Keratinocyte (primary cell): ENCODE measurements at regions not wholly inside any gene's neighbourhood (a gene's known extent, or its start where the extent isn't known, plus 50 kb on each side); places are given as distances from the start of the nearest gene placed in this dataset.

Experiments
- CTCF ChIP-seq, 3 experiments: IDR thresholded peaks in 1 of 3; conservative IDR thresholded peaks in 1 of 3; optimal IDR thresholded peaks in 1 of 3; 2 replicates in 2 of 3; 3 replicates in 1 of 3; pipeline versions ENCODE3 to v1.5.1; 2011; ENCODE audit warnings: low read length in 3 of 3, mild to moderate bottlenecking in 3 of 3, moderate library complexity in 2 of 3, control low read depth in 1 of 3, inconsistent platforms in 1 of 3; ENCODE audit not compliant: insufficient read depth in 2 of 3; ENCODE audit errors: extremely low read depth in 1 of 3
- EZH2 ChIP-seq: IDR thresholded peaks from one replicate; pipeline ENCODE4 v1.6.1; 2012; ENCODE audit warnings: inconsistent platforms, mild to moderate bottlenecking, low read length, moderate library complexity

- TF ChIP-seq CTCF (optimal IDR thresholded peaks at IDR 0.05 in 1 of 3, IDR thresholded peaks at IDR 0.05 in 1 of 3, conservative IDR thresholded peaks at IDR 0.05 in 1 of 3; ENCODE audit: extremely low read depth in 1 of 3, insufficient read depth in 2 of 3, low read length in 3 of 3) (no peak), EZH2 (no peak)
Measured at GRCh38 chr22:48845356-48845936, 982.2 kb downstream of the BRD1 start.
